HG03354 (cell line): ENCODE measurements at regions not wholly inside any gene's neighbourhood (a gene's known extent, or its start where the extent isn't known, plus 50 kb on each side); places are given as distances from the start of the nearest gene placed in this dataset.

Experiments
- ATAC-seq: cut with Tn5 transposase; IDR thresholded peaks from one replicate; pipeline ENCODE4 v1.9.1; 2021; ENCODE audit warnings: mild to moderate bottlenecking; ENCODE audit not compliant: unreplicated experiment, poor library complexity, severe bottlenecking

DNA sequence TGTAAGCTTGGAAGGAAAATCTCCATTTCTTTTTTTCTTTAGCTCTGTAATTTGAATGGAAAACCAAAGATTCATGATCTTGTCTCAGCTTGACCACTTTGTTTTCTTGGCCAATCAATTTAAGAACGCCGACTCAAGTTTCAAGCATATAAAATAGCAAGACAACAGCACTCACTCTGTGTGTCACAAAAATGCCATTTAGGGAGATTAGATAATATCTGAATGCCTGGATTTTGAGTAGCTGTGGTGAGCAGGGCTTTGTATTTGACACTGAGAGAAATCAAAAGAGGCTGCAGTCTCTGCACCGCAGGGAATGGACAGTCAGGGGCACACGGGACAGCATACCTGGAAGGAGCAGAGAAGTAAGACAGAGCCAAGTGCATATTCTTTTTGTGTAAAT is 209.5 kb upstream of the SLC10A2 start:
- no peak for ATAC-seq

DNA sequence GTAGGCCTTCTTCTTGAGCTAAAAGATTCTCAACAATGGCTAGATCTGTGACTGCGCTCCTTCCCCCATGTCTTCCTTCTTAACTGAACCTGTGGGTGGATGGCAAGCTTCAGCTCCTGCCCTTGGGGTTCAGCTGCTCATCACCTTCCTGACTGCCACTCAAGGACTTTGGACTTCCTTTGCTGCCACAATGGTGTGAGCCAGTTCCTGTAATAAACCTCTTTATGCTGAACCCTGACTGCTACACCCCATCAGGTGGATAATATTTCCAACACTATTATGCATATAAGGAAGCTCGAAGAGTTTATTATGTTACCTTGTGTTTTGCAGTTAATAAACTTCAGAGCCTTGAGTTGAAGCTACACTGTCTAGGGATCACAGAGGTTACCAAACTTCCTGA is 208.9 kb upstream of the SLC10A2 start:
- ATAC-seq = no peak

DNA sequence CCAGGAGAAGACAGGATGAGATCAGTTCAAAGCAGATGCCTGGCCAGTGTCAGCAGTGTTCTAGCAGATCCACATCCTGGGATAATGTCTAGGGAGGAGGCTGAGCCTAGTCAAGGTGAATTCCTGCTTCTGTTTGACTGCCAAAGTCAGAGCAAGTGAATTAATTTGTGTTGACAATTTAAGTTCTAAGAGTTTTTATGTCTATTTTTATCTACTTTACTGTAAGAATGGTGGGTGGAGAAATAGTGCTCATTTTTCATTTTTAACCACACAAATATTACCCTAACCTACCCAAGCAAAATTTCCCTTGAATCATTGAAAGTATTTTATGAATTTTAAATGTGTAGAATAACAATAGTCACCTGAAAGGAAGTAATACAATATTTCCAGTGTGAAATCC is 207.6 kb upstream of the SLC10A2 start:
- no peak for ATAC-seq

DNA sequence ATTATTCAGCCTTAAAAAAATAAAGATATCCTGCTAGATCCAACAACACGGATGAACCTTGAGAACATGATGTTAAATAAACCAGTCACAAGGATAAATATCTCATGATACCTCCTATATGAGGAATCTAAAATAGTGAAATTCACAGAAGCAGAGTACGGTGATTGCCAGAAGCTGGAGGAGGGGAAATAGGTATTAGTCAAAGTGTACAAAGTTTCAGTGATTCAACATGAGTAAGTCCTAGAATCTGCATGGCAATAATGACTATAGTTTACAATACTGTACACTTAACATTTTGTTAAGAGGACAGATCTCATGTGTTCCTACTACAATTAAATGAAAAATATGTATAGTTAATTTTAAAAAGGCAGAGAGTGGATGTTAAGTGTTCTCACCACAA is 206.6 kb upstream of the SLC10A2 start:
- ATAC-seq = no peak

GRCh38 chr13:103263448-103263847 is 197.2 kb upstream of the SLC10A2 start:
- ATAC-seq = no peak

DNA sequence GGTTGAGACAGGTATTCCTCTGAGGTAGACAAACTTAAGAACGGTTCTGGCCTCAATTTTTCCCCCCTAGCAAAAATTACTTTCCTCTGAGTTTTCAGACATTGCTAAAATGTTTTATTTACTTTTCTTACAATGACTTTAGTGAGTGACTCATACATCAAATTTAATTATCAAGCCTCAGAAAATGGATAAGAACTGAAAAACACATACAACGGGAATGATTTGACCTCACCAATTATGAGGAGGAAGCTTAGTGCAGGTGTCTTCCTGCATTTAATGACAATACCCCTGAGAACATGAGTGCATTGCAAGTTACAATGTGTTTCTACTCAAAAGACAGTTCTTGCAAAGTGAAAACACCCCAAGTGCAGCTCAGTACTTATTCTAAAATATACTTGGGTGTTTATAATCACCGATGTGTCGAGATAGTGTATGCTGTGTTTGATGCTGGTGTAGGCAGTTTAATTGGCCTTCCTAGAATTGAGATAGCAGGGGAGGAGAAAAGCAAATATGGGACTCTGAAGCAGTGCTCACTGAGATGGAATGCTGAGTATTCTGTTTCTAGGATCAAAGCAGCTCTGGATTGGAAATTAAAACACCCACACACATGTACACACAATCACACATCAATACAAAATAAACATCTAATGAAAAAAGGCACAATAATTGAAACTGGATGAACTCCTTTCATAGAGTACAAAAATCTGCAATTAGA is 189.5 kb upstream of the SLC10A2 start:
- no peak for ATAC-seq

- no peak for ATAC-seq
Observed at GRCh38 chr13:103250071-103250470, 183.9 kb upstream of the SLC10A2 start.

GRCh38 chr13:103246581-103247200 is 180.5 kb upstream of the SLC10A2 start:
- no peak for ATAC-seq

DNA sequence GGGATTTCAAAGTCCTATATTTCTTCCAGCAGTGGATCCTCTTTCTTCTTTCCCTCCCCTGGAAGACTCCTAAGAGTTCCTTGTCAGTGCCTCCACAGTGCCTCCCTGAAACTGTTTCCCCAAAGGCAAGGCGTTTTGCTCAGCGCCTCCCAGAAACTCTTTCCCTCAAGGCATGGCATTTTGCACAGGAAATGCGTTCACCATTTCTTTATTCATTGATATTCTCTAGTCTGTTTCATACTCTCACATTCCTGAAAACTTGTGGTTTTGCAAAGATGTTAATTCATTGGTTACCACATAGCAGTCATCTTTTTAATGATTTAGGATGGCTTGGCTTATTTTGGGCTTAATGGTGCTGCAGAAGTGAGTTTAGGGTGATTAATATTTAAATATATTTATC is 177.3 kb upstream of the SLC10A2 start:
- ATAC-seq = no peak

- ATAC-seq = no peak
Observed at GRCh38 chr13:103238441-103238840, 172.2 kb upstream of the SLC10A2 start.

DNA sequence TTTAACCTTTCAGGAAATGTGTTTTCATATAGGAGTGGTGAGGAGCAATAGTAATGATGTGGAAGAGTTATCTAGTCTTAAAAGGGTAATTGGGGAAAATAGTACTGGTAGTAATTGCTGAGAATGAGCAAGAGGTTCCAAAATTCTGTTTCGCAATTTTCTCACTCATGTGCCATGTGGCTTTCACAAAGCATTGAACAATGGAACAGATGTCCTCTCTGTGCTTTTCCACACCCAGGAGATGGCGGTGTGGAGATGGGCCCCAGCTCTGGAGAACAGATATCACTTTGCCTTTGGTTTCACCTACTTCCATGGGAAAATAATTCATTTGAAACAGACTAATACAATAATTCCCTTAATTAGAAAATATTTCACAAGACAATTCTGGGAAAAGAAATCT is 170.0 kb upstream of the SLC10A2 start:
- no peak for ATAC-seq

DNA sequence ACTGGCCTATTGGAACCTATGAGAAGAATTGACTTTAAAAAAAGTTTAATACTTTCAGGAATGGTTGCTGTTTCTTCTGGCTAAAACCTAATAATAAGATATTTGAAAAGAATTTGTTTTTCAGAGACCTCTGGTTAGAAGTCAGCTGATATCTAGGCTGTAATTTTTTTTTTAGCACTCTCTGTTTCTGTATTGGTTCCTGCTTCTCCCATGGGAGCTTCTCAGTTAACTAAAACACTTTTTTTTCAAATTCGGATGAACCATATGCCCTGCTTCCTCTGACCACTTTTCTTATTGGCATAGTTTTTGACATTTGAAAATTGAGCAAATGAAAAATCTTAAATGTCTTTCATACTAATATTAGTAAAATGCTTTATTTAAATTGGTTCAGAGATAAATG is 163.5 kb upstream of the SLC10A2 start:
- ATAC-seq = no peak

- ATAC-seq = no peak
Observed at GRCh38 chr13:103224804-103225203, 158.6 kb upstream of the SLC10A2 start.

- ATAC-seq = no peak
Observed at GRCh38 chr13:103222683-103223082, 156.5 kb upstream of the SLC10A2 start.

DNA sequence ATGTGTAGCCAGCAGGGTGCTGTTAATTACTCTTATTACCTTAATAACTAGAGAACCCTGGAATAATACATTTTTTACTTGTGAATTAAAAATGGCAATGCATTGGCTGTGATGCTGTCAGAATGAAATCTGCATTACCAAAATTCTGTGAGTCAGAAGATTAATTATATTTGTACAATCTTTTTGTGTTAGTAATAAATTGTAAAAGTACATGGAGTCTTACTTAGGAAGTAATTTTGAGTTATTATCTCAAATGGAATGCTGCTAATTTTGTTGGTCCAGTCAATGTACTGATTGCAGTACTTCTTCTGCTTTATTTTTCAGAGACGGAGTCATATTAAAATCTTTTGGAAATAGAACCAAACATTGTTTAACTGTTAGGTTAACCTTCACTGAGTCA is 152.0 kb upstream of the SLC10A2 start:
- no peak for ATAC-seq

DNA sequence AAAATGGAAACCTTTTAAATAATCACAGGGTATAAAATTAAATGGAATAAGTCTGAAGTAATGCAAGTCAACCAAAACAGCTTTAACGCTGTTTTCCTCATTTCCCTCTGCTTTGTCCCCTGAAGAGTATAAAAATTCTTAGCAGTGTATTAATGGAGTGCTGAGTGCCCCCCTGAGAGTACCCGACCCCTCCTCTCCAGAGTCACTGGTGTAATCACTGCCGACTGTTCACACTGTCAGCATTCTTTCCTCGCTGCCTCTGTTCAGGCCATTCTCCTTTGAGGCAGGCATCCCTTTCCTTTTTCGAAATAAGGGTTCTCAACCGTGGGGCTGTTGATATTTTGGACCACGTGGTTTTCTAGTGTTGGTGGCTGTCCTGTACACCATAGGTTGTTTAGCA is 146.9 kb upstream of the SLC10A2 start:
- ATAC-seq = no peak

- no peak for ATAC-seq
Observed at GRCh38 chr13:103210348-103210747, 144.1 kb upstream of the SLC10A2 start.

GRCh38 chr13:103203735-103204330 is 137.6 kb upstream of the SLC10A2 start:
- ATAC-seq = no peak

- no peak for ATAC-seq
Observed at GRCh38 chr13:103200118-103200885, 134.1 kb upstream of the SLC10A2 start.

GRCh38 chr13:103199380-103200088 is 133.3 kb upstream of the SLC10A2 start:
- no peak for ATAC-seq
